K562 (cell line): ENCODE measurements at regions not wholly inside any gene's neighbourhood (a gene's known extent, or its start where the extent isn't known, plus 50 kb on each side); places are given as distances from the start of the nearest gene placed in this dataset.

Experiments
- EZH2 ChIP-seq: IDR thresholded peaks from 2 replicates; pipeline ENCODE4 v1.6.1; 2012; ENCODE audit warnings: low read depth, mild to moderate bottlenecking, inconsistent platforms, low read length, borderline replicate concordance
- KLF16 ChIP-seq: IDR thresholded peaks from 2 replicates; pipeline ENCODE4 v1.6.1; 2016; ENCODE audit warnings: antibody characterized with exemption
- LEF1 ChIP-seq: fragments of 450-650 bp; IDR thresholded peaks from 2 replicates; pipeline ENCODE4 v1.6.1; 2016; ENCODE audit warnings: mild to moderate bottlenecking
- MYC ChIP-seq, 2 experiments: fragments of 250-450 bp in 1 of 2; sonication (Bioruptor Pico) in 1 of 2; IDR thresholded peaks; 2 replicates each; pipeline versions ENCODE4 v1.5.1 to v1.6.1; 2012 to 2021; ENCODE audit warnings: low read depth in 2 of 2, borderline replicate concordance in 1 of 2, improper control_type of control experiment in 1 of 2, low read length in 1 of 2, mild to moderate bottlenecking in 1 of 2, moderate library complexity in 1 of 2
- RAD21 ChIP-seq, 2 experiments: fragments of 250-450 bp in 1 of 2; fragments of 450-650 bp in 1 of 2; sonication (Bioruptor Pico) in 1 of 2; formaldehyde crosslinking in 1 of 2; IDR thresholded peaks in 1 of 2; conservative IDR thresholded peaks in 1 of 2; 2 replicates each; pipeline versions ENCODE4 v1.4.0 to v1.8.0; 2020 to 2022; ENCODE audit warnings: mild to moderate bottlenecking in 2 of 2, moderate library complexity in 1 of 2
- STAG1 ChIP-seq: sonication (generic); formaldehyde crosslinking; IDR thresholded peaks from 2 replicates; pipeline ENCODE4 v1.5.0; 2020; ENCODE audit warnings: missing genetic modification reagents, borderline replicate concordance
- YBX1 ChIP-seq: fragments of 450-650 bp; IDR thresholded peaks from 2 replicates; pipeline ENCODE4 v1.7.1; 2016; ENCODE audit warnings: mild to moderate bottlenecking
- TF ChIP-seq, protein P1 (sequence below): fragments of 450-650 bp; conservative IDR thresholded peaks from 2 replicates; pipeline ENCODE4 v1.6.1; 2016; ENCODE audit warnings: missing genetic modification characterization, low read depth, mild to moderate bottlenecking, missing compliant biosample characterization, moderate library complexity
- TF ChIP-seq, protein P2 (sequence below): sonication (generic); formaldehyde crosslinking; IDR thresholded peaks from 2 replicates; pipeline ENCODE4 v1.8.0; 2022; ENCODE audit warnings: missing genetic modification reagents, mild to moderate bottlenecking, borderline replicate concordance
- TF ChIP-seq, protein P3 (sequence below), 3 experiments: IDR thresholded peaks in 2 of 3; conservative IDR thresholded peaks in 1 of 3; 2 replicates each; pipeline ENCODE4 v1.5.1; 2011 to 2012; ENCODE audit warnings: low read length in 3 of 3, mild to moderate bottlenecking in 3 of 3, control low read depth in 2 of 3, improper control_type of control experiment in 1 of 3, inconsistent platforms in 1 of 3, low read depth in 1 of 3, mixed read lengths in 1 of 3, moderate library complexity in 1 of 3; ENCODE audit not compliant: insufficient read depth in 2 of 3
- TF ChIP-seq, protein P4 (sequence below): sonication (generic); formaldehyde crosslinking; IDR thresholded peaks from 2 replicates; pipeline ENCODE4 v1.8.0; 2022; ENCODE audit warnings: mild to moderate bottlenecking, low read depth, missing genetic modification reagents
- TF ChIP-seq, protein P5 (sequence below): fragments of 450-650 bp; formaldehyde crosslinking; IDR thresholded peaks from 2 replicates; pipeline ENCODE4 v1.4.0; 2020; ENCODE audit warnings: mild to moderate bottlenecking

DNA sequence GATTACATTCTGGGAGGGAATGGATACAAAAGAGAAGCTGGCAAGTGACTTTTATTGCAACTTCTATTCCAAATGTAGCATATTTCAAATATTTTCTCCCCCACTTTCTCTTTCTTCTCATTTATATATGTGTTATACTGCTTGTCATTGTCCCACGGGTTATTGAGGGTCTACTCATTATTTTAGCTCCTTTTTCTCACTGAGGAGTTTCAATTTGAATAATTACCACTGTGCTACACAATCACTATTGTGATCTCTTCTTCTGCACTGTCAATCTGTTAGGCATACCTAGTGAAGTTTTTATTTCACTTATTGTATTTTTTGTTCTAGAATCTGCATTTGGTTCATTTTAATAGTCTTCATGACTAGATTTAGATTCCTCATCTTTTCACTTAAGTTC lies 339.7 kb downstream of the PTPRC start:
- TF ChIP-seq, protein P1, sequence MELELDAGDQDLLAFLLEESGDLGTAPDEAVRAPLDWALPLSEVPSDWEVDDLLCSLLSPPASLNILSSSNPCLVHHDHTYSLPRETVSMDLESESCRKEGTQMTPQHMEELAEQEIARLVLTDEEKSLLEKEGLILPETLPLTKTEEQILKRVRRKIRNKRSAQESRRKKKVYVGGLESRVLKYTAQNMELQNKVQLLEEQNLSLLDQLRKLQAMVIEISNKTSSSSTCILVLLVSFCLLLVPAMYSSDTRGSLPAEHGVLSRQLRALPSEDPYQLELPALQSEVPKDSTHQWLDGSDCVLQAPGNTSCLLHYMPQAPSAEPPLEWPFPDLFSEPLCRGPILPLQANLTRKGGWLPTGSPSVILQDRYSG = no peak
- TF ChIP-seq, protein P2, sequence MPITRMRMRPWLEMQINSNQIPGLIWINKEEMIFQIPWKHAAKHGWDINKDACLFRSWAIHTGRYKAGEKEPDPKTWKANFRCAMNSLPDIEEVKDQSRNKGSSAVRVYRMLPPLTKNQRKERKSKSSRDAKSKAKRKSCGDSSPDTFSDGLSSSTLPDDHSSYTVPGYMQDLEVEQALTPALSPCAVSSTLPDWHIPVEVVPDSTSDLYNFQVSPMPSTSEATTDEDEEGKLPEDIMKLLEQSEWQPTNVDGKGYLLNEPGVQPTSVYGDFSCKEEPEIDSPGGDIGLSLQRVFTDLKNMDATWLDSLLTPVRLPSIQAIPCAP (CRISPR knock-in tag) = no peak
- TF ChIP-seq, protein P3, sequence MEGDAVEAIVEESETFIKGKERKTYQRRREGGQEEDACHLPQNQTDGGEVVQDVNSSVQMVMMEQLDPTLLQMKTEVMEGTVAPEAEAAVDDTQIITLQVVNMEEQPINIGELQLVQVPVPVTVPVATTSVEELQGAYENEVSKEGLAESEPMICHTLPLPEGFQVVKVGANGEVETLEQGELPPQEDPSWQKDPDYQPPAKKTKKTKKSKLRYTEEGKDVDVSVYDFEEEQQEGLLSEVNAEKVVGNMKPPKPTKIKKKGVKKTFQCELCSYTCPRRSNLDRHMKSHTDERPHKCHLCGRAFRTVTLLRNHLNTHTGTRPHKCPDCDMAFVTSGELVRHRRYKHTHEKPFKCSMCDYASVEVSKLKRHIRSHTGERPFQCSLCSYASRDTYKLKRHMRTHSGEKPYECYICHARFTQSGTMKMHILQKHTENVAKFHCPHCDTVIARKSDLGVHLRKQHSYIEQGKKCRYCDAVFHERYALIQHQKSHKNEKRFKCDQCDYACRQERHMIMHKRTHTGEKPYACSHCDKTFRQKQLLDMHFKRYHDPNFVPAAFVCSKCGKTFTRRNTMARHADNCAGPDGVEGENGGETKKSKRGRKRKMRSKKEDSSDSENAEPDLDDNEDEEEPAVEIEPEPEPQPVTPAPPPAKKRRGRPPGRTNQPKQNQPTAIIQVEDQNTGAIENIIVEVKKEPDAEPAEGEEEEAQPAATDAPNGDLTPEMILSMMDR (IDR thresholded peaks at IDR 0.05 in 2 of 3, conservative IDR thresholded peaks at IDR 0.05 in 1 of 3; ENCODE audit: insufficient read depth in 2 of 3, low read depth in 1 of 3, low read length in 3 of 3) = no peak
- no peak for TF ChIP-seq MYC (IDR thresholded peaks at IDR 0.05; ENCODE audit: low read depth, low read length)
- TF ChIP-seq MYC (CRISPR knock-in tag; IDR thresholded peaks at IDR 0.05; ENCODE audit: borderline replicate concordance, low read depth) = no peak
- TF ChIP-seq STAG1 (CRISPR knock-in tag) = no peak
- no peak for TF ChIP-seq KLF16
- TF ChIP-seq RAD21 (CRISPR knock-in tag; conservative IDR thresholded peaks at IDR 0.05 in 1 of 2, IDR thresholded peaks at IDR 0.05 in 1 of 2) = no peak
- no peak for TF ChIP-seq EZH2
- TF ChIP-seq, protein P4, sequence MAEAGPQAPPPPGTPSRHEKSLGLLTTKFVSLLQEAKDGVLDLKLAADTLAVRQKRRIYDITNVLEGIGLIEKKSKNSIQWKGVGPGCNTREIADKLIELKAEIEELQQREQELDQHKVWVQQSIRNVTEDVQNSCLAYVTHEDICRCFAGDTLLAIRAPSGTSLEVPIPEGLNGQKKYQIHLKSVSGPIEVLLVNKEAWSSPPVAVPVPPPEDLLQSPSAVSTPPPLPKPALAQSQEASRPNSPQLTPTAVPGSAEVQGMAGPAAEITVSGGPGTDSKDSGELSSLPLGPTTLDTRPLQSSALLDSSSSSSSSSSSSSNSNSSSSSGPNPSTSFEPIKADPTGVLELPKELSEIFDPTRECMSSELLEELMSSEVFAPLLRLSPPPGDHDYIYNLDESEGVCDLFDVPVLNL (CRISPR knock-in tag) = no peak
- TF ChIP-seq LEF1 = no peak
- TF ChIP-seq, protein P5, sequence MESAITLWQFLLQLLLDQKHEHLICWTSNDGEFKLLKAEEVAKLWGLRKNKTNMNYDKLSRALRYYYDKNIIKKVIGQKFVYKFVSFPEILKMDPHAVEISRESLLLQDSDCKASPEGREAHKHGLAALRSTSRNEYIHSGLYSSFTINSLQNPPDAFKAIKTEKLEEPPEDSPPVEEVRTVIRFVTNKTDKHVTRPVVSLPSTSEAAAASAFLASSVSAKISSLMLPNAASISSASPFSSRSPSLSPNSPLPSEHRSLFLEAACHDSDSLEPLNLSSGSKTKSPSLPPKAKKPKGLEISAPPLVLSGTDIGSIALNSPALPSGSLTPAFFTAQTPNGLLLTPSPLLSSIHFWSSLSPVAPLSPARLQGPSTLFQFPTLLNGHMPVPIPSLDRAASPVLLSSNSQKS (CRISPR knock-in tag) = no peak
- TF ChIP-seq YBX1 = no peak
